Suprapubic skin (tissue), 3 donors: ENCODE measurements at regions not wholly inside any gene's neighbourhood (a gene's known extent, or its start where the extent isn't known, plus 50 kb on each side); places are given as distances from the start of the nearest gene placed in this dataset.

Source experiments
- CTCF ChIP-seq, 2 donors: fragments of 200-600 bp in 1 of 2; fragments of 450-650 bp in 1 of 2; sonication (generic) in 1 of 2; IDR thresholded peaks; one replicate each; pipeline ENCODE4 v1.5.1; 2016 to 2019; ENCODE audit warnings: antibody characterized with exemption in 2 of 2, mild to moderate bottlenecking in 1 of 2, moderate library complexity in 1 of 2
- POLR2AphosphoS5 ChIP-seq, 3 donors: sonication (generic); formaldehyde crosslinking; IDR thresholded peaks; one replicate each; pipeline ENCODE4 v1.6.1; 2017; ENCODE audit warnings: antibody characterized with exemption in 3 of 3

- TF ChIP-seq CTCF (IDR thresholded peaks at IDR 0.05) (no peak), POLR2AphosphoS5 (IDR thresholded peaks at IDR 0.05) (no peak)
Measured at GRCh38 chr1:222384531-222384930, 163.4 kb downstream of the HHIPL2 start.
